ENCODE measurements at regions not wholly inside any gene's neighbourhood (a gene's known extent, or its start where the extent isn't known, plus 50 kb on each side); places are given as distances from the start of the nearest gene placed in this dataset.

DNA sequence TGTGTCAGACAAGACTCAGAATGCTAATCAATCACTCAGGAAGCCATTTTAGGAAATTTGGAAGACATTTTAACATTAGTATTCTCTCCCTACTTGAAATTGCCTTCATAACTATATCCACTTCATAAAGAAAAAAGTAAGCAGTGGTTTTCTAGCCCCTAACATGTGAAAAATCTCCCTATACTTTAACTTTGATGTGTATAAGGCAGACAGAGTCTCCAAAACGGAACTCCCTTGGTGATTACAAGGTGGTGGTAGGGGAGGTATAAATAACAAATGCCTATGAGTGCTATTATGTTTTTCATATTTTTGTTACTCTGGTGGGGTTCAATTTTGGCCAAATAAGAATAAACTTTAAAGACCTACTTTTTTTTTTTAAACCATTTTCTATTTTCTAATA is 300.3 kb downstream of the BTG1 start:
- H3K27ac ChIP-seq (replicated peaks), result no peak overlapping the region
- no peak for DNase-seq (ENCODE audit: low read depth in 1 of 2, low spot score in 1 of 2)

DNA sequence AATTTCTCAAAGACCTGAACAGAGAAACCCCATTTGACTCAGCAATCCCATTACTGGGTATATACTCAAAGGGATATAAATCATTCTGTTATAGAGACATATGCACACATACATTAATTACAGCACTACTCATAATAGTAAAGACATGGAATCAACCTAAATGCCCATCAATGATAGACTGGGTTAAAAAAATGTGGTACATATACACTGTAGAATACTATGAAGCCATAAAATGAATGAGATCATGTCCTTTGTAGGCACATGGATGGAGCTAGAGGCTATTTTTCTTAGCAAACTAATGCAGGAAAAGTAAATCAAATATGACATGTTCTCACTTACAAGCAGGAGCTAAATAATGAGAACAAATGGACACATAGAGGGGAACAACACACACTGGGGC is 303.8 kb downstream of the BTG1 start:
- no peak for TF ChIP-seq SPI1 (IDR thresholded peaks at IDR 0.05; ENCODE audit: borderline replicate concordance, low read depth)
- TF ChIP-seq, protein P1, sequence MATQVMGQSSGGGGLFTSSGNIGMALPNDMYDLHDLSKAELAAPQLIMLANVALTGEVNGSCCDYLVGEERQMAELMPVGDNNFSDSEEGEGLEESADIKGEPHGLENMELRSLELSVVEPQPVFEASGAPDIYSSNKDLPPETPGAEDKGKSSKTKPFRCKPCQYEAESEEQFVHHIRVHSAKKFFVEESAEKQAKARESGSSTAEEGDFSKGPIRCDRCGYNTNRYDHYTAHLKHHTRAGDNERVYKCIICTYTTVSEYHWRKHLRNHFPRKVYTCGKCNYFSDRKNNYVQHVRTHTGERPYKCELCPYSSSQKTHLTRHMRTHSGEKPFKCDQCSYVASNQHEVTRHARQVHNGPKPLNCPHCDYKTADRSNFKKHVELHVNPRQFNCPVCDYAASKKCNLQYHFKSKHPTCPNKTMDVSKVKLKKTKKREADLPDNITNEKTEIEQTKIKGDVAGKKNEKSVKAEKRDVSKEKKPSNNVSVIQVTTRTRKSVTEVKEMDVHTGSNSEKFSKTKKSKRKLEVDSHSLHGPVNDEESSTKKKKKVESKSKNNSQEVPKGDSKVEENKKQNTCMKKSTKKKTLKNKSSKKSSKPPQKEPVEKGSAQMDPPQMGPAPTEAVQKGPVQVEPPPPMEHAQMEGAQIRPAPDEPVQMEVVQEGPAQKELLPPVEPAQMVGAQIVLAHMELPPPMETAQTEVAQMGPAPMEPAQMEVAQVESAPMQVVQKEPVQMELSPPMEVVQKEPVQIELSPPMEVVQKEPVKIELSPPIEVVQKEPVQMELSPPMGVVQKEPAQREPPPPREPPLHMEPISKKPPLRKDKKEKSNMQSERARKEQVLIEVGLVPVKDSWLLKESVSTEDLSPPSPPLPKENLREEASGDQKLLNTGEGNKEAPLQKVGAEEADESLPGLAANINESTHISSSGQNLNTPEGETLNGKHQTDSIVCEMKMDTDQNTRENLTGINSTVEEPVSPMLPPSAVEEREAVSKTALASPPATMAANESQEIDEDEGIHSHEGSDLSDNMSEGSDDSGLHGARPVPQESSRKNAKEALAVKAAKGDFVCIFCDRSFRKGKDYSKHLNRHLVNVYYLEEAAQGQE (IDR thresholded peaks at IDR 0.05; ENCODE audit: insufficient replicate concordance, low read depth), result no peak
- TF ChIP-seq GABPA (IDR thresholded peaks at IDR 0.05; ENCODE audit: low read depth), result no peak
- TF ChIP-seq, protein P2, sequence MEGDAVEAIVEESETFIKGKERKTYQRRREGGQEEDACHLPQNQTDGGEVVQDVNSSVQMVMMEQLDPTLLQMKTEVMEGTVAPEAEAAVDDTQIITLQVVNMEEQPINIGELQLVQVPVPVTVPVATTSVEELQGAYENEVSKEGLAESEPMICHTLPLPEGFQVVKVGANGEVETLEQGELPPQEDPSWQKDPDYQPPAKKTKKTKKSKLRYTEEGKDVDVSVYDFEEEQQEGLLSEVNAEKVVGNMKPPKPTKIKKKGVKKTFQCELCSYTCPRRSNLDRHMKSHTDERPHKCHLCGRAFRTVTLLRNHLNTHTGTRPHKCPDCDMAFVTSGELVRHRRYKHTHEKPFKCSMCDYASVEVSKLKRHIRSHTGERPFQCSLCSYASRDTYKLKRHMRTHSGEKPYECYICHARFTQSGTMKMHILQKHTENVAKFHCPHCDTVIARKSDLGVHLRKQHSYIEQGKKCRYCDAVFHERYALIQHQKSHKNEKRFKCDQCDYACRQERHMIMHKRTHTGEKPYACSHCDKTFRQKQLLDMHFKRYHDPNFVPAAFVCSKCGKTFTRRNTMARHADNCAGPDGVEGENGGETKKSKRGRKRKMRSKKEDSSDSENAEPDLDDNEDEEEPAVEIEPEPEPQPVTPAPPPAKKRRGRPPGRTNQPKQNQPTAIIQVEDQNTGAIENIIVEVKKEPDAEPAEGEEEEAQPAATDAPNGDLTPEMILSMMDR (IDR thresholded peaks at IDR 0.05; ENCODE audit: insufficient read depth, low read length), result no peak
- no peak for TF ChIP-seq POLR2AphosphoS5 (IDR thresholded peaks at IDR 0.05; ENCODE audit: low read depth)
- Histone ChIP-seq H3K4me3 (replicated peaks; ENCODE audit: insufficient read depth, low read length) (no peak overlapping the region), H3K27ac (replicated peaks) (no peak overlapping the region), H3K27me3 (ENCODE audit: insufficient read depth, poor library complexity, severe bottlenecking) (no peaks in the 10 kb centered on the region)
- no peak for DNase-seq (ENCODE audit: low read depth in 1 of 2, low spot score in 1 of 2)

More for the DNA sequence above, 300.3 kb downstream of the BTG1 start:
- TF ChIP-seq, protein P1 (IDR thresholded peaks at IDR 0.05; ENCODE audit: insufficient replicate concordance, low read depth), result no peak
- TF ChIP-seq, protein P2 (IDR thresholded peaks at IDR 0.05; ENCODE audit: insufficient read depth, low read length), result no peak
- TF ChIP-seq SPI1 (IDR thresholded peaks at IDR 0.05; ENCODE audit: borderline replicate concordance, low read depth) (no peak), GABPA (IDR thresholded peaks at IDR 0.05; ENCODE audit: low read depth) (no peak), POLR2AphosphoS5 (IDR thresholded peaks at IDR 0.05; ENCODE audit: low read depth) (no peak)
- Histone ChIP-seq H3K27me3 (ENCODE audit: insufficient read depth, poor library complexity, severe bottlenecking) (no peaks in the 10 kb centered on the region), H3K4me3 (replicated peaks; ENCODE audit: insufficient read depth, low read length) (no peak overlapping the region)

DNA sequence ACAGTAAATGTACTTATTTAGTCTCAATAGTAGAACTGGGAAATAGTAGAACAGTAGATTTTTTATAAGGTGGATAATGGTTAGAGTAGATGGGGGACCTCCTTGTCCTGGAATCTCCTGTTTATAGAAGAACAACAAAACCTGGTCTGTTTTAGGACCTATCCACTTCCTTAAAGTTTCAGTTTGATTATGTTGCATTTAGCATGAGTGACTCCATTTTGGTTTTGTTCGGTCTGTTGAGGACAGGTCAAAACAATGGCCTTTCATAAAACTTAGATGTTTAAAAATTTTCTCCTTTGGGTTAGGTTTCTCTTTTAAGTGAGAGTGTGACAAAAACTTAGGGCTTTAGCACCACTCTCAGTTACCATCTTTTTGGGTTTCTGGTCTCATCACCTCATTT is 308.9 kb downstream of the BTG1 start:
- TF ChIP-seq SPI1 (IDR thresholded peaks at IDR 0.05; ENCODE audit: borderline replicate concordance, low read depth) (no peak), POLR2AphosphoS5 (IDR thresholded peaks at IDR 0.05; ENCODE audit: low read depth) (no peak), GABPA (IDR thresholded peaks at IDR 0.05; ENCODE audit: low read depth) (no peak)
- TF ChIP-seq, protein P1 (IDR thresholded peaks at IDR 0.05; ENCODE audit: insufficient replicate concordance, low read depth), result no peak
- TF ChIP-seq, protein P2 (IDR thresholded peaks at IDR 0.05; ENCODE audit: insufficient read depth, low read length), result no peak
- no peak for DNase-seq (ENCODE audit: low read depth in 1 of 2, low spot score in 1 of 2)
- Histone ChIP-seq H3K4me3 (replicated peaks; ENCODE audit: insufficient read depth, low read length) (no peak overlapping the region), H3K27me3 (ENCODE audit: insufficient read depth, poor library complexity, severe bottlenecking) (no peaks in the 10 kb centered on the region), H3K27ac (replicated peaks) (no peak overlapping the region)
